NCI-H146 treated with DMSO at 0.1 percent for 48 hours (cell line): ENCODE measurements at regions not wholly inside any gene's neighbourhood (a gene's known extent, or its start where the extent isn't known, plus 50 kb on each side); places are given as distances from the start of the nearest gene placed in this dataset.

Experiments
- DNase-seq: peaks from one replicate; lab custom pipeline; 2025; ENCODE audit not compliant: unreplicated experiment; lab: John Stamatoyannopoulos, UW

- no peak for DNase-seq
These were observed 1043.1 kb downstream of the NAALADL2 start for GRCh38 chr3:175902226-175902625.

GRCh38 chr3:175898194-175898593 lies 1039.1 kb downstream of the NAALADL2 start:
- no peak for DNase-seq

DNA sequence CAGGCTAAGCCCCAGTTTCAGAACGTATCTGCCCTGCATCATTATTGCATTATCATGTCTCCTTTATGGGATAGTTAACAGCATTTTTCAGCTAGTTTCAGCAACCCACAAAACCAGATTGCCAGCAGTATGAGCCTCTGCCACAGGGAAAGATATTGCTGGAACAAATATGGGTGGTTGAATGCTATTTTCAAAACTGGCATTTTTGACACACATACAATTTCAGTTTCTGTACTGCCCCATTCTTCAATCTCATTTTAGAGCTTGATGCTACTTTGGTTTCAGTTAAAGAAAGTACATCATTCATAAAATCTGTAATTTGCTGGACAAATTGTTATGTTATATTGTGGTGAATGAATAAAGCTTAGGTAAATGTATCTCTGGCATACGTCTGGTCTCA lies 1037.5 kb downstream of the NAALADL2 start:
- DNase-seq: no peak

GRCh38 chr3:175895731-175896130 lies 1036.6 kb downstream of the NAALADL2 start:
- no peak for DNase-seq

DNA sequence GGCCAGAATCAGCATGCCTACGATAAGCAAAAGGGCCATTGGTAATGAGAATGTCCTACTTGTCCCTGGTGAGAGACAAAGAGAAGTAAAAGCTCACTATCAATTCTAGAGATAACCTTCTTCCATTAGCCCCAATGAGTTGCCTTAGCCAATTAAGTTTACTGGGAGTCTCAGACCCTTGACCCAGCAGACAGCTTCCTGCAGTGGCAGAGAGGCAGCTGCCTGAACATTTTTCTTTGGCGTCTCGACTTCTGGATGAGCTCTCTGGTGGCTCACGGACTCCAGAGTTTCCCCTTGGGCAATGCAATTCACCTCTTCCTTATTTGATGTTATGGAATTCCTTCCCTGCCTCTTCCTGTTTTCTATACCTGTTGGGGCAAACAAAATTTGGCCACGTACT lies 1034.4 kb downstream of the NAALADL2 start:
- no peak for DNase-seq

GRCh38 chr3:175890066-175890465 lies 1030.9 kb downstream of the NAALADL2 start:
- no peak for DNase-seq

DNA sequence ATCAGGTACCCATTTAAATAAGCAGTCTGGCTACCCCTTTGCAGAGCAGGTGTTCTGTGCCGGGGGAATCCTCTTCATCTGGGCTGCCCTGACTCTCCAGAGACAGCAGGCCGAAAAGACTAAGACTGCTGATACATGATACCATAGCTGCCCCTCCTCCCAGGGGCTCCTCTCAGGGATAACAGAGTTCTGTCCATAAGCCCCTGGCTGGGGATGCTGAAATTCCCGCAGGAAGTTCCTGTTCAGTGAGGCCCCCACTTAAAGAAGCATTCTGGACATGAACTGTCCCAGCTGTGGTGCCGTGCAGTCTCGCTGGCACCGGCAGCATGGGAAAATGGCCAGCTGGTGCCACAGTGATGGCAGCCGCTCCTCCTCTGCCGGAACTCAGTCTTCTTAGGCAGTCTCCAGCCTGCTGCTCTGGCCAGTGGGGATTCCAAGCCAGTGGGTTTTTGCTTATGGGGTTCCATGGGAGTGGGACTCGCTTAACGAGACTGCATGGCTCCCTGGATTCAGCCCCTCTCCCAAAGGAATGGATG lies 1026.2 kb downstream of the NAALADL2 start:
- DNase-seq: no peak

DNA sequence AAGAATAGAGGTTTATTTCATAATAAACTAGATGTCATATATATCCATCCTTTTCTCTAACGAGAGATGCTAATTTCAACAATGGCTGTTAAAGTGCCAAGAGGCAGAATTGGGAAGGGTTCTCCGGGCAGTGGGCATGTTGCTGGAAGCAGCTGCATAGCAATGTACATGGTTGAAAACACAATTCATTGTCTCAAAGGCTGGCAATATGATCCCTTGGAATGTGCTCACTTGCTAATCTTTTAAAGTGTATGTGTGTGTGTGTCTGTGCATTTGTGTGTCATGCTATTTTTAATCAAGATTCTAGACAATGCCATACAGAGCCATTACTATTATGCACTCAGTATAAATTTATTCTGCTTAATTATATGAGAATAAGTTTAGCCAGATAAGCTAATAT lies 1020.3 kb downstream of the NAALADL2 start:
- no peak for DNase-seq

DNA sequence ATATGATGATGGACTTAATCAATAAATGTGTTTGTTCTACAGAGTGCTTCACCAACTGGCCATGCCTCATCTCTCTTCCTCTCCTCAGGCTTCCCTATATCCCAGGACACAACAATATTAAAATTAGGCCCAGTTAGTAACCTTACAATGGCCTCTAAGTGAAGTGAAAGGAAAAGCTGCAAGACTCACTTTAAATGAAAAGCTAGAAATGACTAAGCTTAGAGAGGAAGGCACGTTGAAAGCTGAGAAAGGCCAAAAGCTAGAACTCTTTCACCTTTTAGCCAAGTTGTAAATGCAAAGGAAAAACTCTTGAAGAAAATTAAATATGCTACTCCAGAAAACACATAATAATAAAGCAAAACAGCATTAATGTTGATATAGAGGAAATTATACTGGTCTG lies 1010.3 kb downstream of the NAALADL2 start:
- DNase-seq: no peak

DNA sequence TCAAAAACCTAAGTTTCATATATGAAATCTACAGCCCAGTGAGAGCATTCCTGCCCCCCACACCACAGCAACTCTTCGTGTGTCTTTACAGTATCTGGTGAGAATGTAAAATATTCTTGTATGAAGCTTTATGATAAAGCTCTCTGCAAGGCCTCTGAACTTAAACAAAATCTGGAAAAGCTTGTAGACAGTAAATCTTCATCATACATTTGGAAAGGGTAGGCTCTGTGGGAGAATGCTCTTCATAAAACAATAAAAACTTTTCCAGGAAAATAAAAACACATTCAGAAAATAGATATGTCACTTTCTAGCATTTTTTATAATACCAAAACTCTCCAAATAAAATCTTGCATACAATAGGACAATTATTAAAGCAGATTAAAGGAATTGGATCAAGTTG lies 1009.5 kb downstream of the NAALADL2 start:
- no peak for DNase-seq

DNA sequence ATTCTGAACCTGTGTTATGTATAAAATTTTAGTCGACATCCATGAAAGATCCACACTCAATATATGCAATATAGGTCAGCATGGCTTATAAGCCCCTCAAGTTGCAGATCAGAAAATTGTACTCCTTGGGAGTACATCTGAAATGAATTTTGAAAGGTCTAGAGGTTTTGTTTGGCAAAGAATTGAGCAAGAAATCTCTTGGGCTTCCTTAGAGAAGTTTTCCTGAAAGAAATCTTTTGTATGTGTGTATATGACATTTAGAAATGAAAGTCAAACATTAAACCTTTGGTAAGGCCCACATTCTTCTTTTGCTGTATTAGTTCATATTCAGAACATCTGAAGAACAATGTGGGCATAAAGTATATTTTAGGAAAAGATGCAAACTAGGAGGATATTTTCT lies 1006.6 kb downstream of the NAALADL2 start:
- no peak for DNase-seq

GRCh38 chr3:175861916-175862315 lies 1002.8 kb downstream of the NAALADL2 start:
- no peak for DNase-seq
